ENCODE measurements at regions not wholly inside any gene's neighbourhood (a gene's known extent, or its start where the extent isn't known, plus 50 kb on each side); places are given as distances from the start of the nearest gene placed in this dataset.

DNA sequence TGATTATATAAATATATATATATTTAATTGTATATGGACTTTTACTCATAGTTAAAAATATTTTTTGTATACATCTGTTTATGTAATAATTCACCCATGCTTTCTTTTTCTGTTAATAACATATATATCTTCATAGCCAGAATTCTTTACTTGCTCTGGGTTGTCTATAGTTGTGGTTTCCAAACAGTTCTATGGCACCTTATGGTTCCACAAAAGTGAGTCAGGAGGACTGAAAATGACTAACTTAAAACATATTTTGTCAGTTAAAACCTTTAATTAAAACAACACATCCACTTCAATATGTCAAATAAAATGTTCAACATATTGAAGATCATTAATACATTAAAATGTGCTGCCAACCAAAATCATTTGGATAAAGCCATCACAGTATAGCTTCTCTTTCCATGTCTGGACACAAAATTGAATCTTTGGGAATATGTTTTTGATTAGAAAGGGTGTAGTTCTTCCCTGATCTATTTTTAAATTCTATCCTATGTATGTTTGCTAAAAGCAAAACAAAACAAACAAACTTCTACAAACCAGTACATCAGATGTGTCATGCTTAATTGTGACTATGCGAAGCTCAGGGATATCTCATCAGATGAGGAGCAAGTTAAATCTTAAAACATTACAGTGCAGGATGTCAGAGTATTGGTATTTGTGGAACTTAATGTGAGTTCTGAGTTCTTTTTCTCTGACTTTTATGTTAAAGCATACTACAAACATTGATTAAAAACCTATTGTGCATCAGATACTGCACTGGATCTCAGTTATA, 1488.4 kb upstream of the TENM4 start:
- Histone ChIP-seq H3K56ac (replicated peaks; ENCODE audit: insufficient read length, low read depth, low read length) (no peak overlapping the region), H3K18ac (ENCODE audit: extremely low read depth, low read length) (no peak overlapping the region), H3K23ac (ENCODE audit: insufficient read length) (no peak overlapping the region), H3K27me3 (replicated peaks in 1 of 4; ENCODE audit: control insufficient read depth in 3 of 4, extremely low read depth in 1 of 4, insufficient read depth in 3 of 4, low read length in 3 of 4) (no peaks in the 10 kb centered on the region), H4K8ac (ENCODE audit: extremely low read depth, insufficient read depth, low read length) (no peak overlapping the region), H3K23me2 (ENCODE audit: low read depth, low read length) (no peaks in the 10 kb centered on the region), H4K20me1 (replicated peaks in 1 of 2; ENCODE audit: control insufficient read depth in 1 of 2, insufficient read depth in 2 of 2, low read length in 2 of 2) (no peaks in the 10 kb centered on the region), H3K9me3 (ENCODE audit: insufficient read depth in 2 of 2, low read depth in 1 of 2, low read length in 1 of 2) (no peaks in the 10 kb centered on the region), H4K91ac (replicated peaks; ENCODE audit: insufficient read length, low read length) (no peak overlapping the region), H2AFZ (ENCODE audit: low read length) (no peak overlapping the region), H3K4ac (replicated peaks; ENCODE audit: insufficient read length, low read depth, low read length) (no peak overlapping the region), H3K4me2 (ENCODE audit: insufficient read depth in 1 of 2, low read depth in 2 of 2, low read length in 2 of 2) (no peak overlapping the region), H3K4me1 (replicated peaks in 1 of 4; ENCODE audit: control insufficient read depth in 3 of 4, insufficient read depth in 4 of 4, low read length in 3 of 4) (no peaks in the 10 kb centered on the region), H2BK12ac (ENCODE audit: low read depth, low read length) (no peak overlapping the region), H2BK15ac (ENCODE audit: low read length) (no peak overlapping the region), H2BK120ac (replicated peaks; ENCODE audit: low read depth, low read length) (no peak overlapping the region), H3K79me1 (ENCODE audit: low read depth, low read length) (no peaks in the 10 kb centered on the region), H3K79me2 (ENCODE audit: control insufficient read depth in 1 of 2, insufficient read depth in 2 of 2, low read length in 2 of 2) (no peaks in the 10 kb centered on the region), H3K9ac (replicated peaks in 1 of 4; ENCODE audit: extremely low read depth in 1 of 4, low read depth in 3 of 4, low read length in 3 of 4) (no peak overlapping the region), H2BK5ac (ENCODE audit: low read depth, low read length) (no peak overlapping the region), H3K4me3 (ENCODE audit: extremely low read depth in 1 of 4, insufficient read depth in 2 of 4, low read depth in 3 of 4, low read length in 4 of 4) (no peak overlapping the region), H4K5ac (ENCODE audit: insufficient read length, low read depth, low read length) (no peak overlapping the region), H2AK5ac (ENCODE audit: low read depth, low read length) (no peak overlapping the region), H3K14ac (ENCODE audit: insufficient read length) (no peak overlapping the region), H3K27ac (ENCODE audit: low read depth, low read length) (no peak overlapping the region), H2BK20ac (ENCODE audit: low read length) (no peak overlapping the region), H3K36me3 (ENCODE audit: control insufficient read depth in 2 of 4, insufficient read depth in 4 of 4, low read length in 3 of 4) (no peaks in the 10 kb centered on the region)
- FAIRE-seq (peak; percentile 24), DNase-seq (ENCODE audit: low read depth in 1 of 2, low spot score in 2 of 2) (no peak)
- ChIA-PET CTCF (ENCODE audit: partially characterized antibody) (interaction anchor here (1.1 kb wide), 1 partner anchor 948 kb away, joined by 3 read pairs; no protein-coding TSS in a partner anchor), POLR2A (ENCODE audit: partially characterized antibody) (no interaction called here)
- TF ChIP-seq, protein P1, sequence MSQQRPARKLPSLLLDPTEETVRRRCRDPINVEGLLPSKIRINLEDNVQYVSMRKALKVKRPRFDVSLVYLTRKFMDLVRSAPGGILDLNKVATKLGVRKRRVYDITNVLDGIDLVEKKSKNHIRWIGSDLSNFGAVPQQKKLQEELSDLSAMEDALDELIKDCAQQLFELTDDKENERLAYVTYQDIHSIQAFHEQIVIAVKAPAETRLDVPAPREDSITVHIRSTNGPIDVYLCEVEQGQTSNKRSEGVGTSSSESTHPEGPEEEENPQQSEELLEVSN (IDR thresholded peaks at IDR 0.05): no peak
- TF ChIP-seq POU5F1 (IDR thresholded peaks at IDR 0.05; ENCODE audit: low read depth, low read length) (no peak), MAFK (IDR thresholded peaks at IDR 0.05; ENCODE audit: low read depth, low read length) (no peak)
- 89% methylated on average over 1 of the region's 1 CpG; no CpG with 5 or more reads in 1 of the 2 experiments for WGBS, 2 experiments (ENCODE audit: extremely low coverage in 1 of 2, insufficient coverage in 1 of 2, insufficient read length in 1 of 2, insufficient replicate concordance in 2 of 2, low coverage in 1 of 2, low lambda C conversion rate in 2 of 2, missing lambda C conversion rate in 1 of 2)

All from H1 (cell line).